HG03469 (cell line): ENCODE measurements at regions not wholly inside any gene's neighbourhood (a gene's known extent, or its start where the extent isn't known, plus 50 kb on each side); places are given as distances from the start of the nearest gene placed in this dataset.

Experiments
- ATAC-seq: cut with Tn5 transposase; IDR thresholded peaks from one replicate; pipeline ENCODE4 v1.9.1; 2021; ENCODE audit warnings: mild to moderate bottlenecking, moderate library complexity, moderate number of reproducible peaks; ENCODE audit not compliant: unreplicated experiment

- ATAC-seq = no peak
These were observed 172.9 kb downstream of the ZDHHC21 start for GRCh38 chr9:14520341-14520740.

GRCh38 chr9:14517154-14517906, 175.9 kb downstream of the ZDHHC21 start:
- ATAC-seq = no peak

- no peak for ATAC-seq
These were observed 176.6 kb downstream of the ZDHHC21 start for GRCh38 chr9:14516656-14517055.

- no peak for ATAC-seq
These were observed 177.5 kb downstream of the ZDHHC21 start for GRCh38 chr9:14515571-14516198.

- ATAC-seq = no peak
These were observed 178.2 kb downstream of the ZDHHC21 start for GRCh38 chr9:14515049-14515448.

GRCh38 chr9:14512942-14513341, 180.3 kb downstream of the ZDHHC21 start:
- ATAC-seq = no peak

- peak; percentile 89 for ATAC-seq
These were observed 181.8 kb downstream of the ZDHHC21 start for GRCh38 chr9:14511452-14511851.

GRCh38 chr9:14508884-14509283, 184.3 kb downstream of the ZDHHC21 start:
- ATAC-seq = no peak

GRCh38 chr9:14501366-14501765, 187.4 kb upstream of the NFIB start:
- no peak for ATAC-seq

- no peak for ATAC-seq
These were observed 186.8 kb upstream of the NFIB start for GRCh38 chr9:14500705-14501104.

GRCh38 chr9:14499976-14500375, 186.0 kb upstream of the NFIB start:
- ATAC-seq = no peak

GRCh38 chr9:14498824-14499223, 184.9 kb upstream of the NFIB start:
- ATAC-seq = no peak

GRCh38 chr9:14497476-14497875, 183.5 kb upstream of the NFIB start:
- ATAC-seq = no peak

- ATAC-seq = no peak
These were observed 174.7 kb upstream of the NFIB start for GRCh38 chr9:14488421-14489190.

GRCh38 chr9:14487547-14488185, 173.7 kb upstream of the NFIB start:
- no peak for ATAC-seq

- no peak for ATAC-seq
These were observed 171.4 kb upstream of the NFIB start for GRCh38 chr9:14485366-14485765.

GRCh38 chr9:14482856-14483255, 168.9 kb upstream of the NFIB start:
- ATAC-seq = no peak

- no peak for ATAC-seq
These were observed 166.6 kb upstream of the NFIB start for GRCh38 chr9:14480526-14480925.

GRCh38 chr9:14479163-14479560, 165.2 kb upstream of the NFIB start:
- ATAC-seq = no peak

- no peak for ATAC-seq
These were observed 164.5 kb upstream of the NFIB start for GRCh38 chr9:14478175-14479162.
